ENCODE measurements at regions not wholly inside any gene's neighbourhood (a gene's known extent, or its start where the extent isn't known, plus 50 kb on each side); places are given as distances from the start of the nearest gene placed in this dataset.

- TF ChIP-seq CTCF (IDR thresholded peaks at IDR 0.05; ENCODE audit: low read depth, low read length): no peak
- peak; percentile 38 to 39 for DNase-seq (ENCODE audit: low read depth in 2 of 2)
- H3K4me3 ChIP-seq (replicated peaks in 1 of 2; ENCODE audit: low read depth in 2 of 2, low read length in 2 of 2): no peak overlapping the region
Observed at GRCh38 chr13:106034201-106034600, 501.3 kb downstream of the EFNB2 start.

DNA sequence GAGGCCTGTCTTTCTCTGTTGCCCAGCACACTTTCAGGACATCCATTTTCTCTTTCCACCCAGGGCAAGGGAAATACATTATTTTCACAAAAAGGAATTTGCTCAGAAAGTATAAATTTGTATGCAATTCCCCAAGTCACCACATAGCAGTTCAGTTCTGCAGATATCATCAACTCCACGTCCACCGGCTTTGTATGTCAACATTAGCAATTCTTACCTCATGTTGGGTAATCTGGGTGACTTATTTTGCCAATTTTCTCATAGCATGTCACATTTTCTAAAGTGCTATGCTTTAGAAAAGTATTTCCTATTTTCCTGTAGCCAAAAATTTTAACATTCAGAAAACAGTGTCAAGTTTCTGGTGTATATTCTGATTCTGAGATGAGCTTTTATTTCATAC, 501.8 kb downstream of the EFNB2 start:
- no peak overlapping the region for H3K4me3 ChIP-seq (replicated peaks in 1 of 2; ENCODE audit: low read depth in 2 of 2, low read length in 2 of 2)
- TF ChIP-seq CTCF (IDR thresholded peaks at IDR 0.05; ENCODE audit: low read depth, low read length): peak; percentile 48
- DNase-seq (ENCODE audit: low read depth in 2 of 2): peak; percentile 81 to 86

DNA sequence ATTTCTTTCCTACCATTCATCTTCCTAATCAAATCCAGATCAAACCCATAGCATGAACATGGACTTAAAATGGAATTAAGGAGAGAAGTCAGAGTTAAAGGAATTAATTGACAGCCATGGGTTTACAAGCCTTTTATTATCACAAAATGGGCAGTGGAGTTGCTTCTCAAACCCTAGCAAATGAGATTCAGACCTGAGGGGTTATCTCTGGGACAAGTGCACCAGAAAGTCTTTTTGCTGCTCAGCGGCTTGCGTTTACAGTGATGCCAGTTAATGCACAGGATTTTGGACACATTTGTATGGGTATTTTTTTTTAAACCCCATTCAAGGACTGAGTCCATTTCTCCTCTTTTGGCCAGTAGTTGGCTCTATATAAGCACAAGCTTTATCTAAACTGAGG, 503.0 kb downstream of the EFNB2 start:
- TF ChIP-seq CTCF (IDR thresholded peaks at IDR 0.05; ENCODE audit: low read depth, low read length): no peak
- no peak for DNase-seq (ENCODE audit: low read depth in 2 of 2)

GRCh38 chr13:106029676-106030290, 505.7 kb downstream of the EFNB2 start:
- TF ChIP-seq CTCF (IDR thresholded peaks at IDR 0.05; ENCODE audit: low read depth, low read length): no peak
- no peak for DNase-seq (ENCODE audit: low read depth in 2 of 2)
- no peak overlapping the region for H3K4me3 ChIP-seq (replicated peaks in 1 of 2; ENCODE audit: low read depth in 2 of 2, low read length in 2 of 2)

More for the DNA sequence above, 503.0 kb downstream of the EFNB2 start:
- no peak overlapping the region for H3K4me3 ChIP-seq (replicated peaks in 1 of 2; ENCODE audit: low read depth in 2 of 2, low read length in 2 of 2)

GRCh38 chr13:106028911-106029310, 506.6 kb downstream of the EFNB2 start:
- DNase-seq (ENCODE audit: low read depth in 2 of 2): no peak
- no peak for TF ChIP-seq CTCF (IDR thresholded peaks at IDR 0.05; ENCODE audit: low read depth, low read length)
- no peak overlapping the region for H3K4me3 ChIP-seq (replicated peaks in 1 of 2; ENCODE audit: low read depth in 2 of 2, low read length in 2 of 2)

DNA sequence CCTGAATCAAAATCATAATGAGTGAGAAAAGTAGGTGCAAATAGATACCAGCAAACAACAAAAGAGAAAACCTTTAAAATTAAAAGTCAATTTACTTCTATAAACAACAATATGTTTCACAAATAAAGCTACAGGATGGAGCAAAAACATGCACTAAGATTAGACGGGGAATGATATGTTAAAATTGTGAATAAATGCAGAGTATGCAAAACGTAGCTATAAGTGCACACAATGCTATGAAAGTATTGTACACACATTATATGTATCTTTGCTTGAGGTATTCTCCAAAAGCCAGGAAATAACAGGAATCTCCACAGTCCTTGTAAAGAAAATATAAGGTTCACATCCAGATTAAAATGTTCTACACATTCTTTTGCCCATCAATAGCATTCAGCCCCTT, 523.9 kb downstream of the EFNB2 start:
- DNase-seq (ENCODE audit: low read depth in 2 of 2): no peak
- TF ChIP-seq CTCF (IDR thresholded peaks at IDR 0.05; ENCODE audit: low read depth, low read length): no peak
- H3K4me3 ChIP-seq (replicated peaks in 1 of 2; ENCODE audit: low read depth in 2 of 2, low read length in 2 of 2): no peak overlapping the region

- no peak overlapping the region for H3K4me3 ChIP-seq (replicated peaks in 1 of 2; ENCODE audit: low read depth in 2 of 2, low read length in 2 of 2)
- no peak for DNase-seq (ENCODE audit: low read depth in 2 of 2)
- no peak for TF ChIP-seq CTCF (IDR thresholded peaks at IDR 0.05; ENCODE audit: low read depth, low read length)
Observed at GRCh38 chr13:106010836-106011235, 524.6 kb downstream of the EFNB2 start.
